A549 (cell line): ENCODE measurements at regions not wholly inside any gene's neighbourhood (a gene's known extent, or its start where the extent isn't known, plus 50 kb on each side); places are given as distances from the start of the nearest gene placed in this dataset.

ENCODE experiments used
- CEBPB ChIP-seq, 2 experiments: fragments of >200 bp in 1 of 2; sonication (Bioruptor Twin) in 1 of 2; formaldehyde crosslinking in 1 of 2; IDR thresholded peaks; 2 replicates each; pipeline ENCODE4 v1.6.1; 2012 to 2016
- CHD2 ChIP-seq: fragments of 150-350 bp; IDR thresholded peaks from 2 replicates; pipeline ENCODE4 v1.6.1; 2014; ENCODE audit warnings: low read length; ENCODE audit not compliant: partially characterized antibody
- CHD4 ChIP-seq: fragments of 200-600 bp; sonication (generic); IDR thresholded peaks from 2 replicates; pipeline ENCODE4 v1.6.1; 2016; ENCODE audit warnings: antibody characterized with exemption, mild to moderate bottlenecking, borderline replicate concordance
- ELK1 ChIP-seq: fragments of 150-350 bp; IDR thresholded peaks from 2 replicates; pipeline ENCODE4 v1.6.1; 2014; ENCODE audit warnings: low read depth, mild to moderate bottlenecking, low read length
- EP300 ChIP-seq, 2 experiments: fragments of >200 bp; sonication (Bioruptor Twin); formaldehyde crosslinking; IDR thresholded peaks; 2 replicates in 1 of 2; 3 replicates in 1 of 2; pipeline ENCODE4 v1.6.1; 2016 to 2017
- FOSL2 ChIP-seq, 2 experiments: fragments of 450-650 bp in 1 of 2; fragments of >200 bp in 1 of 2; sonication (Bioruptor Twin) in 1 of 2; formaldehyde crosslinking; IDR thresholded peaks; 2 replicates each; pipeline versions ENCODE4 v1.5.0 to v1.6.1; 2016 to 2020; ENCODE audit warnings: mild to moderate bottlenecking in 1 of 2, moderate library complexity in 1 of 2
- HOXB5 ChIP-seq: fragments of 250-450 bp; sonication (Bioruptor Pico); IDR thresholded peaks from 2 replicates; pipeline ENCODE4 v1.5.0; 2020; ENCODE audit warnings: mild to moderate bottlenecking, moderate library complexity
- JUNB ChIP-seq: fragments of >200 bp; sonication (Bioruptor Twin); formaldehyde crosslinking; IDR thresholded peaks from 2 replicates; pipeline ENCODE4 v1.6.1; 2016
- MYC ChIP-seq: IDR thresholded peaks from 2 replicates; pipeline ENCODE4 v1.6.1; 2012; ENCODE audit warnings: mild to moderate bottlenecking, inconsistent platforms, low read length, improper control_type of control experiment, borderline replicate concordance
- NPAS2 ChIP-seq: fragments of 250-450 bp; sonication (Bioruptor Pico); IDR thresholded peaks from 2 replicates; pipeline ENCODE4 v1.8.0; 2022; ENCODE audit warnings: mild to moderate bottlenecking, moderate library complexity, borderline replicate concordance
- POLR2A ChIP-seq: IDR thresholded peaks from 2 replicates; pipeline ENCODE4 v1.6.1; 2012; ENCODE audit warnings: mild to moderate bottlenecking, low read length
- RARB ChIP-seq: fragments of 250-450 bp; sonication (Bioruptor Pico); IDR thresholded peaks from 2 replicates; pipeline ENCODE4 v1.8.0; 2021; ENCODE audit warnings: mild to moderate bottlenecking, moderate library complexity
- TF ChIP-seq, protein P1 (sequence below): fragments of >200 bp; sonication (Bioruptor Twin); formaldehyde crosslinking; IDR thresholded peaks from 3 replicates; pipeline ENCODE4 v1.5.1; 2016

DNA sequence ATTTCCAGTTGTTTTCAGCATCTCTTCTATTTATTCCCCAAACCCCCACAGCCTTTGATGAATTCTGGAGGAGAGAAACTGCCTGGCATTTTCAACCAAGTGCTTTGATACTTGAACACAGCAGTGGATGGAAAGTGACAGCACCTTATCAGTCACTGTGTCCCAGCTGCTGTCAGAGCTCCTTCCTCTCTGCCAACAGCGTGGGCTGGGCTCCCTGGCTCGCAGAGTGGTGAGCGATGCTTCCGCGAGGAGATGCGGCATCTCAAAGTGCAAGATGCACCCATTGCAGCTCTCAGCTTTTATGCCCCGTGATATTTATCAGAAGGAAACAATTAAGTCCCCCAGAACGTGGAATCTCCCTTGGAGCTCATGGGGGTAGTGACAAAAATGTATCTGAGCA, 72.6 kb upstream of the TCL1A start:
- TF ChIP-seq CEBPB (IDR thresholded peaks at IDR 0.05) (no peak), EP300 (IDR thresholded peaks at IDR 0.05) (no peak), HOXB5 (CRISPR knock-in tag) (no peak), MYC (no peak), JUNB (no peak), POLR2A (no peak), CHD4 (no peak), RARB (CRISPR knock-in tag) (no peak), CHD2 (no peak), NPAS2 (CRISPR knock-in tag) (no peak), FOSL2 (IDR thresholded peaks at IDR 0.05) (no peak), FOSL2 (CRISPR knock-in tag; IDR thresholded peaks at IDR 0.05) (no peak), ELK1 (no peak)
- TF ChIP-seq, protein P1, sequence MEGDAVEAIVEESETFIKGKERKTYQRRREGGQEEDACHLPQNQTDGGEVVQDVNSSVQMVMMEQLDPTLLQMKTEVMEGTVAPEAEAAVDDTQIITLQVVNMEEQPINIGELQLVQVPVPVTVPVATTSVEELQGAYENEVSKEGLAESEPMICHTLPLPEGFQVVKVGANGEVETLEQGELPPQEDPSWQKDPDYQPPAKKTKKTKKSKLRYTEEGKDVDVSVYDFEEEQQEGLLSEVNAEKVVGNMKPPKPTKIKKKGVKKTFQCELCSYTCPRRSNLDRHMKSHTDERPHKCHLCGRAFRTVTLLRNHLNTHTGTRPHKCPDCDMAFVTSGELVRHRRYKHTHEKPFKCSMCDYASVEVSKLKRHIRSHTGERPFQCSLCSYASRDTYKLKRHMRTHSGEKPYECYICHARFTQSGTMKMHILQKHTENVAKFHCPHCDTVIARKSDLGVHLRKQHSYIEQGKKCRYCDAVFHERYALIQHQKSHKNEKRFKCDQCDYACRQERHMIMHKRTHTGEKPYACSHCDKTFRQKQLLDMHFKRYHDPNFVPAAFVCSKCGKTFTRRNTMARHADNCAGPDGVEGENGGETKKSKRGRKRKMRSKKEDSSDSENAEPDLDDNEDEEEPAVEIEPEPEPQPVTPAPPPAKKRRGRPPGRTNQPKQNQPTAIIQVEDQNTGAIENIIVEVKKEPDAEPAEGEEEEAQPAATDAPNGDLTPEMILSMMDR: no peak
